Glutamatergic neuron (in vitro differentiated cells): ENCODE measurements at regions not wholly inside any gene's neighbourhood (a gene's known extent, or its start where the extent isn't known, plus 50 kb on each side); places are given as distances from the start of the nearest gene placed in this dataset.

Source experiments
- DNase-seq: peaks from one replicate; pipeline ENCODE4 v3.0.0; 2022
- H3K27ac Mint-ChIP-seq: one replicate; pipeline ENCODE4 v1.8.0; 2020; ENCODE audit warnings: mild to moderate bottlenecking, mixed read lengths, inconsistent platforms; ENCODE audit not compliant: unreplicated experiment
- H3K27me3 Mint-ChIP-seq: one replicate; pipeline ENCODE4 v1.8.0; 2020; ENCODE audit warnings: mild to moderate bottlenecking, moderate library complexity, mixed read lengths, inconsistent platforms; ENCODE audit not compliant: unreplicated experiment
- H3K36me3 Mint-ChIP-seq: one replicate; pipeline ENCODE4 v1.8.0; 2020; ENCODE audit warnings: mild to moderate bottlenecking, mixed read lengths, inconsistent platforms; ENCODE audit not compliant: unreplicated experiment
- H3K4me1 Mint-ChIP-seq: one replicate; pipeline ENCODE4 v1.8.0; 2020; ENCODE audit warnings: mild to moderate bottlenecking, low read depth, mixed read lengths, inconsistent platforms; ENCODE audit not compliant: unreplicated experiment
- H3K4me3 Mint-ChIP-seq: one replicate; pipeline ENCODE4 v1.8.0; 2020; ENCODE audit warnings: mild to moderate bottlenecking, mixed read lengths, inconsistent platforms; ENCODE audit not compliant: unreplicated experiment
- H3K9me3 Mint-ChIP-seq: one replicate; pipeline ENCODE4 v1.8.0; 2020; ENCODE audit warnings: mild to moderate bottlenecking, moderate library complexity, mixed read lengths, inconsistent platforms; ENCODE audit not compliant: unreplicated experiment
- TF ChIP-seq, protein P1 (sequence below): fragments of 200-600 bp; sonication (generic); IDR thresholded peaks from one replicate; pipeline ENCODE4 v1.5.0; 2021; ENCODE audit not compliant: partially characterized antibody, unreplicated experiment

DNA sequence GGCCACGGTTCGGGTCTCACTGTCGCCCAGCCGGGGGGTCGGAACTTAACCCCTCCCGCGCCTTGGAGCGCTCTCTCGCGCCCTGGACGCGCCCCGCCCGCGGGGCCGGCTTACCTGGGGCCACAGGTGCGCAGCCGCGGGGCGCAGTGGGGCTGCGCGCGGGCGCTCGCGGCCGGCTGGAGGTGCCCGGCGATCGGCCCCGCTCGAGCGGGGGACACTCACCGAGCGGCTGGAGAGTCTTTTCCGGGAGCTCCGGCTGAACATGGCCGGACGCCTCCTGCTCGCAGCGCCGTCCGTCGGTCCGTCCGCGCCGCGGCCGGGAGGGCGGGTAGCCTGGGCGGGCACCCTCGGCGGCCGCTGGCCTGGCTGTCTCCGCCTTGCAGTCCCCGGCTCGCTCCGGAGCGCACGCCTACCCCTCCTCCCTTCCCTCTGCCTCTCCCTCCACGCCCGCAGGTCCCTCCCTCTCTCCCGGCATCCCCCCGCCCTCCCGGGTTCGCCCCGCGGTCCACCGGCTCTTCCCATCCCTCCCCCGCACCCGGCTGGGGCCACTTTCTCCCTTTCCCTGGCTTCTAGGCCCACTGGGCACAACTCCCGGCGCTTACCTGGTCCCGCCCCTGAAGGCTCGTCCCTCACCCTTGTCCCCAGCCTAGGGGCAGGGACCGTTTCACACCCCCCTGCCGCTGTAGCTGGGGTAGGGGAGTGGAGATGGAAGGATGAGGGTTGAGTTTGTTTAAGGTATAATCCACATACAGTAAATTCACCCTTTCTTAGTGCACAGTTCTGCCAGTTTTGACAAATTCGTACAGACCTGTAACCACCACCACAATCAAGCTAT lies 220.1 kb upstream of the PRICKLE2 start:
- Mint-ChIP-seq H3K36me3 (no peaks in the 10 kb centered on the region), H3K4me1 (no peaks in the 10 kb centered on the region), H3K27ac (no peak overlapping the region), H3K4me3 (peak overlapping the region; percentile 30), H3K27me3 (no peaks in the 10 kb centered on the region), H3K9me3 (peaks cover 4% of the 10 kb centered on the region)
- TF ChIP-seq, protein P1, sequence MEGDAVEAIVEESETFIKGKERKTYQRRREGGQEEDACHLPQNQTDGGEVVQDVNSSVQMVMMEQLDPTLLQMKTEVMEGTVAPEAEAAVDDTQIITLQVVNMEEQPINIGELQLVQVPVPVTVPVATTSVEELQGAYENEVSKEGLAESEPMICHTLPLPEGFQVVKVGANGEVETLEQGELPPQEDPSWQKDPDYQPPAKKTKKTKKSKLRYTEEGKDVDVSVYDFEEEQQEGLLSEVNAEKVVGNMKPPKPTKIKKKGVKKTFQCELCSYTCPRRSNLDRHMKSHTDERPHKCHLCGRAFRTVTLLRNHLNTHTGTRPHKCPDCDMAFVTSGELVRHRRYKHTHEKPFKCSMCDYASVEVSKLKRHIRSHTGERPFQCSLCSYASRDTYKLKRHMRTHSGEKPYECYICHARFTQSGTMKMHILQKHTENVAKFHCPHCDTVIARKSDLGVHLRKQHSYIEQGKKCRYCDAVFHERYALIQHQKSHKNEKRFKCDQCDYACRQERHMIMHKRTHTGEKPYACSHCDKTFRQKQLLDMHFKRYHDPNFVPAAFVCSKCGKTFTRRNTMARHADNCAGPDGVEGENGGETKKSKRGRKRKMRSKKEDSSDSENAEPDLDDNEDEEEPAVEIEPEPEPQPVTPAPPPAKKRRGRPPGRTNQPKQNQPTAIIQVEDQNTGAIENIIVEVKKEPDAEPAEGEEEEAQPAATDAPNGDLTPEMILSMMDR = no peak
- peak; percentile 79 for DNase-seq

DNA sequence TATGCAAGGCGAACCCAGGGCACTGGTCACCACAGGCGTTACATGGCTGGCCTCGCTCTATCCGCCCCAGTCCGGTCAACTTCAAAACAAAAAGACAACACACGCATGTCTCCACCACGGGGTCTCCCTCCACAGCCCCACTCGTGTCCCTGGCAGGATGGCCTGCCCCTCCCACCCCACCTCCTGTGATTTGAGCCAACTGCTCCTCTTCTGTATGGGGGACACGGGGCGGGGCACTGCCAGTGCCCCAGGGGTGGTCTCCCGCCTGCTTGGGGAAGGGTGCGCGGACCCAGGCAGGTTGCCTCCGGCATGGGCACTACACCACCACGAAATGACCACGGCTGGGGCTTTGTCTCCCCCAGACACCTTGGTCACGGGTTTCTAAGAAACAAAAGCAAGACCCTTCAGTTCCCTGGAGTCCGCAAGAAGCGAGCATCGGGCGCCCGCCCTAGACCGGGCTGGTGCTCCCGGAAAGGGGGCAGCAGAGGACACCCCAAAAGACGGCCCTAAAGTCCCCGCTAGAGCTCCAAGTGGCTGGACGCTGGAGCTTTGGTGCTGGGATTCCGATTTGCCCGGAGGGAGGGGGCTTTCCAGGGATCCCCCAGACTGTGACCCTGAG lies 219.3 kb upstream of the PRICKLE2 start:
- Mint-ChIP-seq H3K27me3 (no peaks in the 10 kb centered on the region), H3K36me3 (no peaks in the 10 kb centered on the region), H3K4me3 (peak overlapping the region; percentile 83), H3K4me1 (no peaks in the 10 kb centered on the region), H3K27ac (no peak overlapping the region), H3K9me3 (peaks cover 4% of the 10 kb centered on the region)
- no peak for DNase-seq
- TF ChIP-seq, protein P1 = no peak

DNA sequence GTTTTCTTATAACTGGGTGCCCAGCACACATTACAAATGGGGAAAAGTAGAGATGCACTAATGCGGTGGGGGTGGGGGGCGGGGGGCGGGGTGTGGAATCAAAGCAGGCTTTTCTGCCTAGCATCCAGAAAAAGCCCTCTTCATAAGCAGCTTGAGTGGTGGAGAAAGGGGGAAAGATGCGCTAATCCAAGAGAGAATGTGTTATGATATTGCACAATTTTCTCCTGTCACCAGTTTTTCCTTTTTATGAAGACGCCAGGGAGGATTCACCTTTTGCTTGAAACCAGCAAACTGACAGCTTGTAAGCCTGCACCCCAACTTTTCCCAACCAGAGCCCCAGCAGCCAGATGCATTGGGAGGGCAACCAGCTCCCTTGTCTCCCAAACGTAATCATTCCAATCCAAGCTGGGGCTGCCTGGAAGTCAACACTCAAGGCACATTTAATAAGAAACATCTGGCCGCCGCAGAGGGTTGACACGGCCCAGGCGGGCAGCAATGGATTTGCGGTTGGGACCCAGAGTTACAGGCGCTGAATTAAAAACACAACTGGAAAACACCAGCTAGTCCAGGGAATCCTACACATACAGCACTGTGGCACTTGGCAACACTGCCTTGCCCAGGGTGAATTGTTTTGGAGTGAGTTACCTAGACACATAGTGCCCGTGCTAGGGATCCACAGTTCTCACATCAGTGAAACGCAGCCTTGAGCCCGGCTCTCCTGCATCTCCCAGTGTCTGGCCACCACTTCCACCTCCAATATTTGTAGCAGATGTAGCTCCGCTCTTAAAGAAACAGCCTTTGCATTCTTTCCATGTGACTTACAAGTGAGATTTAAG lies 218.5 kb upstream of the PRICKLE2 start:
- Mint-ChIP-seq H3K27me3 (no peaks in the 10 kb centered on the region), H3K27ac (no peak overlapping the region), H3K4me3 (no peak overlapping the region), H3K4me1 (no peaks in the 10 kb centered on the region), H3K36me3 (no peaks in the 10 kb centered on the region), H3K9me3 (peaks cover 4% of the 10 kb centered on the region)
- TF ChIP-seq, protein P1 = no peak
- no peak for DNase-seq

DNA sequence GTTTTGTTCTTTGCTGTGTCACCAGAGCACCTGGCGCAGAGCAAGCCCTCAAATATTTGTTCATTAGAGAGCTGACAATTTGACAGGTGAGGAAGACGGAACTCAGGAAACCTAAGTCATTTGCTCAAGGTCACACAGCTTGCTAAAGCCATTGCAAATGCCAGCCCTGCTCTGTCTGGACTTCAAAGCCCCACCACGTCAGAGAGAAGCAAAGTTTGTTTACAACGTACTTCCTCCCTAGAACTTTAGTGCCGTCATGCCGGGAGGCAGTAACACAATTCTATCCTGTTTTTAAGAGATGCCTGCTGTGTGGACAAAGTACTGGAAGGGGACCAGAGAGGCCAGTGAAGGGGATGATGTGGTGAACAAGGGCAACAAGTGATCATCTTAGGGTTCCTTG lies 216.6 kb upstream of the PRICKLE2 start:
- DNase-seq = no peak
- H3K27ac Mint-ChIP-seq = no peak overlapping the region
- H3K36me3 Mint-ChIP-seq = no peaks in the 10 kb centered on the region
- H3K9me3 Mint-ChIP-seq = peaks cover 4% of the 10 kb centered on the region
- no peak overlapping the region for H3K4me3 Mint-ChIP-seq
- no peaks in the 10 kb centered on the region for H3K4me1 Mint-ChIP-seq
- no peaks in the 10 kb centered on the region for H3K27me3 Mint-ChIP-seq
- TF ChIP-seq, protein P1 = no peak
